ENCODE measurements at regions not wholly inside any gene's neighbourhood (a gene's known extent, or its start where the extent isn't known, plus 50 kb on each side); places are given as distances from the start of the nearest gene placed in this dataset.

- DNase-seq = no peak
Measured at GRCh38 chr19:28495046-28495445, 717.9 kb downstream of the UQCRFS1 start.

GRCh38 chr19:28494461-28494860 lies 718.5 kb downstream of the UQCRFS1 start:
- DNase-seq = no peak

DNA sequence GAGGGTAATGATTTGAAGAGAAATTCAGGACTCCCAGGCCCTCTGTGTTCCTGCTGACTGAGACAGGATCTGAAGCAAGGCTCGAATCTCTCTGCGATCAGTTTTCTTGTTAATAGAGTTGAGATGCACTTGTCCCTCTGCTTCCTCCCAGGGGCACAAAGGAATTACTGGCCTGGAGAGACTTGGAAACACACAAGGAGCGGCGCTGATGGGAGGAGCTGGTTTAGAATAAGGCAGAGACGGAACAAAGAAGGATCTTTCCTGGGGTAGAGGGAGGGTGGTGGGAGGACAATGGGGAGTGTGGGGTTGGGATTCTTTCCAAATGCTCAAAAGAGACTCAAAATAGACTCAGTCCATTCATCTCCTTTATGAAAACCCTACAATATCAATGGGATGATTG lies 719.1 kb downstream of the UQCRFS1 start:
- no peak for DNase-seq

DNA sequence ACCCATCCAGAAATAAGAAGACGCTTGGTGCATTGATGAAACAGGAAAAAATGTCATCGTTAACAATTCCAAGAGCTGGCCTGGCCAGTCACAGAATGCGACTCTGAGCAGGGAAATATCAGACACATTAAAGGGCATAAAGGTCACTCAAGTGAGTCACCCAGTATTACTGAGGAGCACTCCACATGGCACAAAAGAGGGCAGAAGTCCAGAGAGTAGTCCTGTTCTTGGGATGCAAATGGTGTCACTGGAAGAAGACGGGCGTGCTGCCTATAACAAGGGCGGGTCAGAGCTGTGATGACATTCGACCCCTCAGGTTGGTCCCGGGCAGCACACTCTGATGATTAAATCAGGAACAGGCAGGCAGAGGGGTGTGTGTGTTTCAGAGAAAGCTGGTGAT lies 720.3 kb downstream of the UQCRFS1 start:
- no peak for DNase-seq

DNA sequence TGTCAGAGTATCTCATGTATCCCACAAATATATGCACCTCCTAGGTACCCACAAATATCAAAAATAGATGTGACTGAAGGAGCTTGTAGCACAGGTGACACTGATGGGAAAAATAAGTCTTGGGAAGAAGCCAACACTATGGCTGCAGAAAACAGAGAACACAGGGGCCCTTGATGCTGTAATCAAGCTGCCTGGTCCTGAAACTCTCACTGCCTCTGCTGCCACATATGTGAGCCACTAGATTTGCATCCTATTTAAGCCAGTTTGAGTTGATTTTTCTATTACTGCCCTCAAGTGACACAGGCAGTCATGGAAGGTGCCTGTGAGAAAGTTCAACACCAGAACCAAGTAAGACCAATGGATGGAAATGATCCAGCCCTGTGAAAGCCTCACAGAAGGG lies 720.8 kb downstream of the UQCRFS1 start:
- DNase-seq = no peak

- DNase-seq = no peak
Measured at GRCh38 chr19:28489776-28490175, 723.2 kb downstream of the UQCRFS1 start.

GRCh38 chr19:28489126-28489660 lies 723.8 kb downstream of the UQCRFS1 start:
- no peak for DNase-seq

DNA sequence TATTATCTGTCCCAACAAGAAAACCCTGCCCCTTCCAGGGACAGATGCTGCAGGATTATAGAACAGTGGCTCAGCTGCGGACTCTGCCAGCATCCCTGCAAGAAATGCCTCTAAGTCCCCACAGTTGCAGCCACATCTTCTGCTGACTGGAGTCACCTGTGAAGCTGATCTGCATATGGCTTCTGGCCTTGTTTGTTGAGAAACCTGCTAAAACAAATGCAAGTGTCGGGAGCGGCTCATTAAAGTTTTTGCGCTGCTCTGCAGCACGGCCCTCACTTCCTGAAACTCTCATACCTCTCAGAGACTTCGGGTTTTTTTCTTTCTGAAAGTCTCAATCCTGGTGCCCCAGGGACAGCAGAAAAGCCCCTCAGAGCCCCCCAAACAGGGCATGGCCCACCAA lies 725.0 kb downstream of the UQCRFS1 start:
- DNase-seq = no peak

DNA sequence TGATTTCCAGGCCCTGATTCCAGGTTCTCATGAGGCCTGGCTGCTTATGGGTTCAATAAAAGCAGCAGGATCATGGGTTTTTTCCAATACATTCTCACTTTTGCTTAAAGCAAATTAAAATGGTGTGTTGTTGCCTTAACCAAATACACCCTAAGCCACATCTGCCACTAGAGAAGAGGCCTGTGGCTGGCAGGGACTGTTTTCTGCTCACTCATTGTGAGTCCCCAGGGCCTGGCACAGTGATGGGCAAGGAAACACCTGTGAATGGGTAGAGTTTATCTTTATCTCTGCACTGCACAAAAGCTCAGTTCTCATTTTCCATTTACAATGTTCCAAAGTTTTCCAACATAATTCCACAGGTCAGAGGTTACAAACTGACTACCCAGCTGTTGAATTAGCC lies 726.0 kb downstream of the UQCRFS1 start:
- no peak for DNase-seq

GRCh38 chr19:28486473-28486872 lies 726.5 kb downstream of the UQCRFS1 start:
- no peak for DNase-seq

GRCh38 chr19:28485292-28485691 lies 727.7 kb downstream of the UQCRFS1 start:
- no peak for DNase-seq

DNA sequence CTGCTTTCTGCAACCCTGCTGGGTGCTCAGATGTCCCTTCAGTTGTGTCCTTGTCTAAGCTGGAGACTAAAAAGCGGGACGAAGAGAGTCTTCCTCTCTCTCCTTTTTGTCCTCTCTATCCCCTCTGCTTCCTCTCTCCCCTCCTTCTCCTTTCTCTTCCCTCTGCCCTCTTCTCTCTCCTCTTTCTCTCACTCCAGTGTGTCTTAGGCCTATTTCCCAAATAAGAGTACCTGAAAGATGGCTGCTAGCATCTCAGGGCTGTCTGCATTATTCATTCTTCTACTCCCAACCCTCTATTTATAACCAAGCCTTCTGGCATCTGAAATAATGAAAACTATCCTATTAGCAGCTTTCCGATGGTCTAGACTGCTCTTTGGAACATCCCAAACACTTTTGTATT lies 729.8 kb downstream of the UQCRFS1 start:
- no peak for DNase-seq

DNA sequence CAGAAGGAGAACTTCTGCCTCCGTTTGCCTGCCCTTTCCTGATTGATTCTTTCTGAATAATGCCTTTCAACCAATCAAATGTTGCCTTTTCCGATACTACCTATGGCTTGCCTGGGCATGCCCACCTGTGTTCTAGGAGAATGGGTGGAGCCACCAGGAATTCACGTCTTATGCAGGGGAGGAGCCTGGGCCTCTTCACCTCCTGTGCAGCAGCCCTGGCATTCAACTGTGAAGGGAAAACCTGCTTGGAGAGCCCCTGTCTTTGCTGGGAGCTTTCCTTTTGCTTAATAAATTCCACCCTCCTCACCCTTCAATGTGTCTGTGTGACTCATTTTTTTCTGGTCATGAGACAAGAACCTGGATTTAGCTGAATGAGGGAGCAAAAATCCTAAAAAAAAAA lies 730.7 kb downstream of the UQCRFS1 start:
- peak; percentile 67 for DNase-seq

DNA sequence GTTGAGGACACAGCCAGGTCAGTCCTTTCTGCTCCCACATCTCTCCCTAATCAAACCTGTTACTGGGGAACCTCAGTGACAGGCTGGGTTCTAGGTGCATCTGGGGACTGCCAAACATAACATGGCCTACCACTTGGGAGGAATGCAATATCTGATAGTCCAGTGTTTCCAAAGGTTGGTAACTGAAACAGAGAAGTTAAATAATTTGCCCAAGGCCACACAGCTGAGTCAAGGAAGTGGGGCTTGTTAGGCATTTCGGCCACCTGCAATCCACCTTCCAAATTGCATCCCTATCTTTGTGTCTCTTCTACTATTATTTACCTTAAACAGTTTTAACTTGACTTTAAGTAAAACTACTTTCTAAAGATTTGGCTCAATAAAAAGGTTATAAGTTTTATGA lies 731.3 kb downstream of the UQCRFS1 start:
- DNase-seq = no peak

GRCh38 chr19:28475525-28475924 lies 737.4 kb downstream of the UQCRFS1 start:
- DNase-seq = no peak

DNA sequence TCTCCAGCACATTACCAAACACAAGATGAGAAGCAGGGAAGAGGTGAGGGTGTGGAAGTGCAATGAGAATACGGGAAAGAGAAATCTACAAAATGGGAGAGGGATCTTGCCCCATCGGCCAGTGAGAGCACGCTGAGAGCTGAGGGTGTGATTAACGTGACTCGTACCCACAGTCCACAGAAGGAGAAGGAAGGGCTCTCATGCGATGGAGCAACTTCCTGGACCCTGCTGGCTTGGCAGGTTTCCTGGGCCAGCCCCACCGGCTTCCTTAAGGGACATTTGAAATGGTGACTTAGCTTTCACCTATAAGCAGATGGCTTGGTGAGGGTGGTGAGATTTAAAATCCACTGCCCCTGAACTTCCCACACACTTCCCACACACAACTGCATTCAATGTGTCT lies 740.1 kb downstream of the UQCRFS1 start:
- DNase-seq = no peak

GRCh38 chr19:28471731-28472510 lies 741.0 kb downstream of the UQCRFS1 start:
- DNase-seq = no peak

DNA sequence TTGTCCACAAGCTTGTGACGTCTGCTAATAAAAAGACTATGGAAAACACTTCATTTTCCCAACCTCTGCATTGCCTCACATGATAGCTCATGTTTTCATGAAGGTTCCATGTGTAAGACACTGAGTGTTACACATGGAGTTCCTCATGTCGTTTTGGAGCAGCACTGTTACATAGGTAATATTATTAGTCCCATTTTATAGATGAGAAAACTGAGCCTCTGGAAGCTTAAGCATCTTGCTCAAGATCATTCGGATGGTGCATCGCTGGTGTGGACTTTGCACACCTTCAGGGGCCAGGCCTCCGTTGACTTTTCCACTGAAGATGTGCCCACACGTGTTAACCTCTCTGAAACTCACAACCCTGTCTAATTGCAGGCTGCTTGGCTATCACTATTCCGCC lies 743.4 kb downstream of the UQCRFS1 start:
- no peak for DNase-seq

DNA sequence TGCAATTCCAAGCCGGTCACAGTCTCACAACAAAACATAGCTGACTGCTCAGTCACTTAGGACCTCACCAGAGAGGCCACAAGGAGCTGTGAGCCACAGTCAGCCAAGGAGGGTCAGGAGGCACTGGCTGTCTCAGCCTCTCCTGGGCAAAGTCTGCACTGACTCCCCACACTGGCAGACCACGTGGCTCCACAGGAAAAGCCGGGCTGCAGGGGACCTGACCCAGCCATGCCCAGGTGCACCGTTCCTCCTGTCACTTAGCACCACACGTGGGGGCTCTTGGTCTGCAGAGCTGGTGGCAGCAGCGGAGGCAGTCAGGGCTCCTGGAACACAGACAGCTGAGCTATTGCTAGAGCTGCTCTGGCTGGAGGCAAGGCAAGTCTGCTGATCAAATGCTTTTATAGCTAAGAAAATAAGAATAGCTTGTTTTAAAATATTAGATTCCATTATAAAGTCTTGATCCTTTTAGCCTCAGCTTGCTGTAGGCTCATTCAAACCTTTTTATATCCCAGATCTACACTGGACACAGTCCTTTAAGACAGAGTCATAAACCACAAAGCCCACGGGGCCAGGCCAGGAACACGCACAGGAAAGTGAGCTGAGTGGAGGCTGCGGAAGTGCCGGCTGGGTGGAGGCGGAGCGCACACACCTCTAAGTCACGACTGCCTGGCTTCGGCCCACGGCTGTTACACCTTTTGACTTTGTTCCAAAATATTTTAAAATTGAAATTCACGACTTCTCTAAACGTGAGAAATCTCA lies 744.1 kb downstream of the UQCRFS1 start:
- no peak for DNase-seq

DNA sequence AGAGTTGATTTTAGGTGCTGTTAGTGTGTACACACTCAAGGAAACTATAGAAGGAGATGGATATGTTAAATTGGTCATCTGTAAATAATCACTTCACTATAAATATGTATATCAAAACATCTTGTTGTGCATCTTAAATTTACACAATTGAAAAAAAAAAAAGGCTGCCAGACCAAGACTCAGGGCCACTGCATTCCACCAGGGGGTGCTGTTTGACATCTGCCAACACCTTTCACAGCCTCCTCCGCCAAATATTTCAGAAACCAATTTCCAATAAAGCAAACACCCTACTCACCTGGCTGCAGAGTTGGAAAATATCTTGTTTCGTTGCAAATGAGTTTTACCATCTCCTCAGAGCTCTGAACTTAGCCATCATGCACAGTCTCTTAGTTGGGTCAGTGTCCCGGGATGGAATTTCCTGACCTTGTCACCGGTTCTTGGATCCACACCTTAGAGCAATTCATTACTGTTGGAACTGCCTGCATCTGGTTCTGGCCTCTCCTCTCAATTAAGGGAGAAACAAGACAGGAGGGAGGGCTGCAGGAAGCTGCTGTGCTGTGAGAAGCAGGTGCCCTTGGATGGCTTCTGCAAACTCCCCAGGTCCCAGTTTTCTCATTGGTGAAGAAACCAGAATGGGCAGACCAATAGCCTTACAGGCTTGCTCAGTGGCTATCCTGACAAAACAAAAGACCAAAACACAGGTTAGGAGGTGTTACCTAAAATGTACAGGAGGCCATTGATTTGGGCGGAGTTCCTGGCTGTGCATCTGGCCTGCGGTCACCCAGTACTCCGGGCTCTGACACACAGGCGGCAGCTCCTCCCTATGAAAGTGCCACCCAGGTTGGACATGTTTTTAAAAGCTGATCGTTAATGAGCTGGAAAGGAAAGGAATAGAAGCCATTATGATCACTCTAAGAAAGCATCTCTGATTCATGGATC lies 746.6 kb downstream of the UQCRFS1 start:
- DNase-seq = peak; percentile 75

DNA sequence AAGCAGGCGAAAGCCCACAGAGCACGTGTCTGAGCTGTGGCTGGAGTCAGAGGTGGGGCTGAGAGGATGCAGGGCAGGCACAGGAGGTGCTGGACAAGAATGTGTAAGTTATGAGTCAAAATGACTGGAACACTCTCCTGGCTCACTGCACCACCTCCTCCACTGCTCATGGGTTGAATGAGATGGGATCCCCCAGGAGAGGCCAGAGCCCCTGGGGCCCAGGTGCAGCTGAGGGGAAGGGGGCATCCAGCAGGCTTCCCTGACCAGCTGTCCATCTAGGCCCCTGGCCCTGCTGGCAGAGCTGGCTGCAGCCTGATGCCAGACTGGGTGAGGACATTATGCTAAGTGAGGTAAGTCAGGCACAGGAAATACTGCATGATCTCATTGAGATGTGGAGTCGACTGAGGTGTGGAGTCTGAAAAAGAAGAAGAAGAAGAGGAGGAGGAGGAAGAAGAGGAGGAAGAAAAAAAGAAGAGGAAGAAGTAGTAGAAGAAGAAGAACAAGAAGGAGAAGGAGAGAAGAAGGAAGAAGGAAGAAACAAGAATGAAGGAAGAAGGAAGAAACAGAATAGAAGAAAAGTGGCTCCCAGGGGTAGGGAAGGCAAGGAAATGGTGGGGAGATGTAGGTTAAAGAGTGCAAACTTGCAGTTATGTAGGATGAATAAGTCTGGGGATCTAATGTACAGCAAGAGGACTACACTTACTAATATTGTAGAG lies 747.4 kb downstream of the UQCRFS1 start:
- no peak for DNase-seq

GRCh38 chr19:28463493-28464053 lies 749.4 kb downstream of the UQCRFS1 start:
- DNase-seq = no peak
